ENCODE measurements at regions not wholly inside any gene's neighbourhood (a gene's known extent, or its start where the extent isn't known, plus 50 kb on each side); places are given as distances from the start of the nearest gene placed in this dataset.

- TF ChIP-seq CTCF (IDR thresholded peaks at IDR 0.05) (no peak), POLR2A (IDR thresholded peaks at IDR 0.05) (no peak)
These were observed 539.0 kb downstream of the SOX11 start for GRCh38 chr2:6231166-6231565.

All from Peyer's patch (tissue), 4 donors.